ENCODE measurements at regions not wholly inside any gene's neighbourhood (a gene's known extent, or its start where the extent isn't known, plus 50 kb on each side); places are given as distances from the start of the nearest gene placed in this dataset.

- DNase-seq, result no peak
These were observed 278.2 kb downstream of the SLC4A3 start for GRCh38 chr2:219905640-219906039.

- DNase-seq, result no peak
These were observed 278.9 kb downstream of the SLC4A3 start for GRCh38 chr2:219906114-219907010.

- DNase-seq, result no peak
These were observed 279.6 kb downstream of the SLC4A3 start for GRCh38 chr2:219907011-219907365.

GRCh38 chr2:219908538-219908937, 281.1 kb downstream of the SLC4A3 start:
- no peak for DNase-seq

GRCh38 chr2:219911541-219911940, 284.1 kb downstream of the SLC4A3 start:
- DNase-seq, result no peak

GRCh38 chr2:219912491-219912921, 285.1 kb downstream of the SLC4A3 start:
- DNase-seq, result no peak

GRCh38 chr2:219914577-219914976, 287.1 kb downstream of the SLC4A3 start:
- no peak for DNase-seq

- DNase-seq, result no peak
These were observed 288.9 kb downstream of the SLC4A3 start for GRCh38 chr2:219916281-219916680.

GRCh38 chr2:219916726-219917440, 289.5 kb downstream of the SLC4A3 start:
- no peak for DNase-seq

- no peak for DNase-seq
These were observed 290.8 kb downstream of the SLC4A3 start for GRCh38 chr2:219918254-219918653.

GRCh38 chr2:219918944-219919343, 291.5 kb downstream of the SLC4A3 start:
- DNase-seq, result no peak

GRCh38 chr2:219919506-219919905, 292.1 kb downstream of the SLC4A3 start:
- no peak for DNase-seq

- no peak for DNase-seq
These were observed 302.4 kb downstream of the SLC4A3 start for GRCh38 chr2:219929835-219930234.

- no peak for DNase-seq
These were observed 312.2 kb downstream of the SLC4A3 start for GRCh38 chr2:219939647-219940046.

GRCh38 chr2:219944866-219945265, 317.4 kb downstream of the SLC4A3 start:
- no peak for DNase-seq

GRCh38 chr2:219946021-219946420, 318.6 kb downstream of the SLC4A3 start:
- DNase-seq, result no peak

GRCh38 chr2:219946529-219946928, 319.1 kb downstream of the SLC4A3 start:
- DNase-seq, result no peak

- DNase-seq, result no peak
These were observed 320.1 kb downstream of the SLC4A3 start for GRCh38 chr2:219947575-219947974.

GRCh38 chr2:219949053-219949452, 321.6 kb downstream of the SLC4A3 start:
- no peak for DNase-seq

GRCh38 chr2:219951099-219951498, 323.7 kb downstream of the SLC4A3 start:
- DNase-seq, result no peak

- DNase-seq, result no peak
These were observed 326.9 kb downstream of the SLC4A3 start for GRCh38 chr2:219954331-219954730.

- DNase-seq, result no peak
These were observed 330.4 kb downstream of the SLC4A3 start for GRCh38 chr2:219957820-219958219.

GRCh38 chr2:219958941-219959340, 331.5 kb downstream of the SLC4A3 start:
- no peak for DNase-seq

- DNase-seq, result no peak
These were observed 332.0 kb downstream of the SLC4A3 start for GRCh38 chr2:219959471-219959870.
